ENCODE measurements at regions not wholly inside any gene's neighbourhood (a gene's known extent, or its start where the extent isn't known, plus 50 kb on each side); places are given as distances from the start of the nearest gene placed in this dataset.
A peak's percentile ranks its signal among the peaks of the same experiment; 100 is the strongest.

- H3K27ac Mint-ChIP-seq: no peak overlapping the region
- DNase-seq: no peak
- peaks cover 4% of the 10 kb centered on the region for H3K27me3 Mint-ChIP-seq
- H3K4me3 Mint-ChIP-seq: no peak overlapping the region
- H3K9me3 Mint-ChIP-seq: no peaks in the 10 kb centered on the region
- intact Hi-C loops (cut with micrococcal nuclease): no loop called here
- no peaks in the 10 kb centered on the region for H3K4me1 Mint-ChIP-seq
- no peaks in the 10 kb centered on the region for H3K36me3 Mint-ChIP-seq (ENCODE audit: low read depth)
These were observed 224.4 kb upstream of the HTR2A start for GRCh38 chr13:47121092-47121763.

GRCh38 chr13:47120282-47120681 lies 223.4 kb upstream of the HTR2A start:
- Mint-ChIP-seq H3K4me1 (no peaks in the 10 kb centered on the region), H3K9me3 (no peaks in the 10 kb centered on the region), H3K27me3 (peaks cover 4% of the 10 kb centered on the region), H3K4me3 (no peak overlapping the region), H3K27ac (no peak overlapping the region), H3K36me3 (ENCODE audit: low read depth) (no peaks in the 10 kb centered on the region)
- DNase-seq: no peak
- intact Hi-C loops (cut with micrococcal nuclease): no loop called here

- intact Hi-C loops (cut with micrococcal nuclease): no loop called here
- H3K4me1 Mint-ChIP-seq: no peaks in the 10 kb centered on the region
- H3K36me3 Mint-ChIP-seq (ENCODE audit: low read depth): no peaks in the 10 kb centered on the region
- DNase-seq: no peak
- H3K9me3 Mint-ChIP-seq: no peaks in the 10 kb centered on the region
- no peak overlapping the region for H3K4me3 Mint-ChIP-seq
- H3K27ac Mint-ChIP-seq: no peak overlapping the region
- H3K27me3 Mint-ChIP-seq: peaks cover 4% of the 10 kb centered on the region
These were observed 222.9 kb upstream of the HTR2A start for GRCh38 chr13:47119575-47120235.

DNA sequence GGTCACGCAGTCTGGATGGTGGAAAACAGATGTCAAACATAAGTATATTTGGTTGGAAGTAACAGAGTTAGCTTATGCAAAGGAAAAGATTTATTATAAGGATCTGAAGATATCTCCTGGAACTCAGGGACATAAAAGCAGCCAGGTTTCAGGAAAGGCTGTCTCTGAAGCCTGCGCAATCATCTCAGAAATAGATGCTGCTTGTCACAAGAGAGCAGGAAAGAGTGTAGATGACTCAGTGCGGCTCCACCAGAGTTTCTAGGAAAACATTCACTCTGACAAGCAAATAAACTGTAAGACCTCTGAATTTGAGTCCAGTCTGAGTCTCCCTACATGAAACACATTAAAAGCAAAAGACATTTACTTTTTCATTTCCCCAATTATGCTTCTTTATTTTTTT lies 220.4 kb upstream of the HTR2A start:
- H3K4me3 Mint-ChIP-seq: no peak overlapping the region
- no peak overlapping the region for H3K27ac Mint-ChIP-seq
- H3K9me3 Mint-ChIP-seq: no peaks in the 10 kb centered on the region
- no peak for DNase-seq
- no peaks in the 10 kb centered on the region for H3K36me3 Mint-ChIP-seq (ENCODE audit: low read depth)
- no peaks in the 10 kb centered on the region for H3K4me1 Mint-ChIP-seq
- H3K27me3 Mint-ChIP-seq: peaks cover 6% of the 10 kb centered on the region
- intact Hi-C loops (cut with micrococcal nuclease): no loop called here

DNA sequence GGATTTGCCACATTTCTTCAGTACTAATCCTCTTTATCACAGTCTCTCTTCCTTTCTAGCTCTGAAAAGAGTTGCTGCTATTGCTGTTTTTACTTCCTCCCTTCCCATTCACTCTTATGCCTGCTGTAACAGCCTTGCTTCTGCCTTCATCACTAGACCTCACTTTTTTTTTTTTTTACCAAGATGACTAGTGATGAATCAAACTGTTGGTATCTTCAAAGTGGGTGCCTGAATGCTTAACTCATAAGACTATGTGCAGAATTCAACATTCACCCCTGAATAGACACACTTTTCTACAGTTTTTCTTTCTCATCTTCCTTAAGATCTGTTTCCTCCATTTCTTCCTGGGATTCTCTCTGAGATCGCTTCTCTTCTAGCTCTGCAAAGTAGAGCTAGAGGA lies 217.2 kb upstream of the HTR2A start:
- no peak for DNase-seq
- intact Hi-C loops (cut with micrococcal nuclease): no loop called here
- H3K4me3 Mint-ChIP-seq: no peak overlapping the region
- H3K36me3 Mint-ChIP-seq (ENCODE audit: low read depth): no peaks in the 10 kb centered on the region
- no peak overlapping the region for H3K27ac Mint-ChIP-seq
- H3K9me3 Mint-ChIP-seq: no peaks in the 10 kb centered on the region
- H3K27me3 Mint-ChIP-seq: peaks cover 3% of the 10 kb centered on the region
- H3K4me1 Mint-ChIP-seq: peaks cover 8% of the 10 kb centered on the region

DNA sequence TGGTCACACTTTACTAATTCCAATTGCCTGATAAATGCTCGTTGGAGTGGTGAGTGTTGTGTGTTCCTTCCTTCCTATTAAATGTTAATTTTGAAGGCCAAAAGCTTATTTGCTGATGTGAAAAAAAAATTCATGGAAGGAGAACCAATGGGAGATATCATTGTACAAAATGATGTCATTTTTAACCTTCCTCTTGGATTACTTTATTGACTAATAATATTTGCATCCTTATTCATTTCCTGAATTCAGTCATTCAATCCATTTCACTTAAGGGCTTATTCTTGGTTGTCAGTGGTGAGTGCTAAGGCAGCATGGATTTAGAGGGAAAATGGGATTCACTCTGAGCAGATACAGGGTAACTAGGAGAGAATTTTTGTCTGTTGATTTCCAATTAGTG lies 216.0 kb upstream of the HTR2A start:
- no peak overlapping the region for H3K4me3 Mint-ChIP-seq
- DNase-seq: no peak
- peaks cover 11% of the 10 kb centered on the region for H3K4me1 Mint-ChIP-seq
- H3K9me3 Mint-ChIP-seq: no peaks in the 10 kb centered on the region
- peaks cover 1% of the 10 kb centered on the region for H3K27me3 Mint-ChIP-seq
- intact Hi-C loops (cut with micrococcal nuclease): no loop called here
- no peak overlapping the region for H3K27ac Mint-ChIP-seq
- H3K36me3 Mint-ChIP-seq (ENCODE audit: low read depth): no peaks in the 10 kb centered on the region

DNA sequence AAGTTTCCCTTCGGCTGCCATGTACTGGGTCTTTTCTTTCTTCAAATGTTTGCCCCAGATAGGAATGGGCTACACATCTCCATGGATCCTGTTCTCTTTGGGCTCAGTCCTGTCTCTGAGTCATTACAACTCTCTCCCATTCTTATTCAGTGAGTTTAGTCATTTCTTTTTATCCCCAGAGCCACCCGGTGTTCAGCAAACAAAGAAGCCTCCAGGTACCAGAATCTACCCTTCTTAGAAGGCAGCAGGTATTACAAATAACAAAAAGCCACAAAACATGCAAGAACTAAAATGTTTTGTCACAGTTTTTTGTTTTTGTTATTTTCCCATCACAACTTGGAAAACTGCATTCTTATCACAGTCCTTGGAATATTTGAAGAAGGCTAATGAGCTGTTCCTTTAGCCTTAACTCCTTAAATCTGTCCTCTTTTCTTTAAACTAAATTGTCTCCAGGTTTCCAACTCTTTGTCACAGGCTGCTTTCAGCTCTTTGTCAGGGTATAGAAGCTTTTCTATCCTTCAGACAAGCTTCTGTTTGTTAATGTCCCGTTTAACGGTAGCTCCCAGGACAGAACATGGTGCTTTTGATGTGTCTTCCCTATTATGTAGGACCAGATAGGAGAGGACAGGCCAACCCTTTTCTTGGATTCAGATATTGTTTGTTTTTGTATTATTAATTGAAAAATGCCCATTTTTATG lies 215.5 kb upstream of the HTR2A start:
- no peak for DNase-seq
- Mint-ChIP-seq H3K27ac (no peak overlapping the region), H3K36me3 (ENCODE audit: low read depth) (no peaks in the 10 kb centered on the region), H3K9me3 (no peaks in the 10 kb centered on the region), H3K4me1 (peaks cover 14% of the 10 kb centered on the region), H3K27me3 (peaks cover 1% of the 10 kb centered on the region), H3K4me3 (no peak overlapping the region)
- intact Hi-C loops (cut with micrococcal nuclease): no loop called here

GRCh38 chr13:47111499-47111898 lies 214.6 kb upstream of the HTR2A start:
- no peak overlapping the region for H3K27ac Mint-ChIP-seq
- H3K4me3 Mint-ChIP-seq: no peak overlapping the region
- intact Hi-C loops (cut with micrococcal nuclease): no loop called here
- peaks cover 14% of the 10 kb centered on the region for H3K4me1 Mint-ChIP-seq
- no peak for DNase-seq
- no peaks in the 10 kb centered on the region for H3K36me3 Mint-ChIP-seq (ENCODE audit: low read depth)
- H3K9me3 Mint-ChIP-seq: peaks cover 5% of the 10 kb centered on the region
- peaks cover 5% of the 10 kb centered on the region for H3K27me3 Mint-ChIP-seq

GRCh38 chr13:47110833-47111240 lies 214.0 kb upstream of the HTR2A start:
- Mint-ChIP-seq H3K27ac (no peak overlapping the region), H3K4me3 (no peak overlapping the region), H3K4me1 (peaks cover 14% of the 10 kb centered on the region), H3K9me3 (peaks cover 5% of the 10 kb centered on the region), H3K36me3 (ENCODE audit: low read depth) (no peaks in the 10 kb centered on the region), H3K27me3 (peaks cover 5% of the 10 kb centered on the region)
- intact Hi-C loops (cut with micrococcal nuclease): no loop called here
- DNase-seq: no peak

GRCh38 chr13:47110141-47110540 lies 213.3 kb upstream of the HTR2A start:
- peaks cover 5% of the 10 kb centered on the region for H3K27me3 Mint-ChIP-seq
- no peak overlapping the region for H3K27ac Mint-ChIP-seq
- peaks cover 14% of the 10 kb centered on the region for H3K4me1 Mint-ChIP-seq
- H3K9me3 Mint-ChIP-seq: peaks cover 5% of the 10 kb centered on the region
- intact Hi-C loops (cut with micrococcal nuclease): no loop called here
- H3K36me3 Mint-ChIP-seq (ENCODE audit: low read depth): no peaks in the 10 kb centered on the region
- no peak overlapping the region for H3K4me3 Mint-ChIP-seq
- no peak for DNase-seq

DNA sequence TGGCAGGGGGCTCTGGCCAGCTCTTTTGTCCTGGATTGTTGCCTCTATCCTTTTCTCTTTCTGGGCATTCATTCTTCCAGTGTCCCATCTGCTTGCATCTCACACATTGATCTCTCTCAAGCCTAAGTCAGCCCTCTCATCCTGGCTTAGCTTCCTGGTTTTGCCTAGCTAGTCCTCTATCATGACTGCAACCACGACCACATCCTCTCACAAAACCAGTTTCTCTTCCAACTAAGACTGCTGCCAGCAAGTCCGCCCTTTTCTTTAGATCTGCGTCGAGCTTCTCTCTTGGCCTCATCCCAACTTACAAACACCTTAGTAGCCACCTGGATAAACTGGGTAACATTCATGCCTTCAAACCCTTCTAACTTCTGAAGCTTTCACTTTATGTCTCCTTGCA lies 212.2 kb upstream of the HTR2A start:
- Mint-ChIP-seq H3K27me3 (peaks cover 6% of the 10 kb centered on the region), H3K4me3 (peak overlapping the region; percentile 39), H3K9me3 (peaks cover 5% of the 10 kb centered on the region), H3K36me3 (ENCODE audit: low read depth) (no peaks in the 10 kb centered on the region), H3K4me1 (peaks cover 14% of the 10 kb centered on the region), H3K27ac (peak overlapping the region; percentile 12)
- intact Hi-C loops (cut with micrococcal nuclease): no loop called here
- peak; percentile 77 for DNase-seq

DNA sequence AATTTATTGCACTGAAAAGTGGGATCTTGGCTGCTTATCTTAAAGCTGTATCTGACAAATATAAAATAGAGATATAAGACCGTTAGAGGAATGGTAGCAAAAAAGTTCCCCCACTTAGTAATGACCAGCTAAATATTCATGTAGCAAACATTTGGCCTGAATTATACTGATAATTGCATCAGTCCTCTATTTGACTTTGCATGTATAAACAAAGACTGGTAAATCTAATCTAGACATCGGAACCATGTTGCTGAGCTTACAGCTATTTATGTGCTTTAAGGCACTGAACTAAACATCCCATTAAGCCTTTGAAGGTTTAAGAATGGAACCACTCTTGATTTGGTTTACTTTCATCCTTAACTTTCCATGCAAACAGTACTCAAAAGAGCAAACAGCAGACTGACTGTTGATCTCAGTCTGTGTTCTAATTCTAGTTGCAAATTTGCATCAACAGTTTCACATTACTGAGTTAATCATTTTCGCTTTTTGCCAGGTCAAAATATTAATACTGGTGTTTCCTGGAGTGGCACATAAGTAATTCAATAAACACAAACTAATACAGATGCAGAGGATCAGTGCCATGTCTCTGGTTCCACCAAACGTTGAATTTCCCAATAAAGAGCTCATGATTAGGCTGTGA lies 203.5 kb upstream of the HTR2A start:
- intact Hi-C loops (cut with micrococcal nuclease): no loop called here
- Mint-ChIP-seq H3K4me3 (no peak overlapping the region), H3K9me3 (no peaks in the 10 kb centered on the region), H3K36me3 (ENCODE audit: low read depth) (no peaks in the 10 kb centered on the region), H3K27me3 (peaks cover 6% of the 10 kb centered on the region), H3K4me1 (no peaks in the 10 kb centered on the region), H3K27ac (no peak overlapping the region)
- no peak for DNase-seq

- DNase-seq: no peak
- no peaks in the 10 kb centered on the region for H3K4me1 Mint-ChIP-seq
- intact Hi-C loops (cut with micrococcal nuclease): no loop called here
- no peak overlapping the region for H3K27ac Mint-ChIP-seq
- no peak overlapping the region for H3K4me3 Mint-ChIP-seq
- peaks cover 6% of the 10 kb centered on the region for H3K27me3 Mint-ChIP-seq
- no peaks in the 10 kb centered on the region for H3K9me3 Mint-ChIP-seq
- no peaks in the 10 kb centered on the region for H3K36me3 Mint-ChIP-seq (ENCODE audit: low read depth)
These were observed 198.0 kb upstream of the HTR2A start for GRCh38 chr13:47094734-47095434.

DNA sequence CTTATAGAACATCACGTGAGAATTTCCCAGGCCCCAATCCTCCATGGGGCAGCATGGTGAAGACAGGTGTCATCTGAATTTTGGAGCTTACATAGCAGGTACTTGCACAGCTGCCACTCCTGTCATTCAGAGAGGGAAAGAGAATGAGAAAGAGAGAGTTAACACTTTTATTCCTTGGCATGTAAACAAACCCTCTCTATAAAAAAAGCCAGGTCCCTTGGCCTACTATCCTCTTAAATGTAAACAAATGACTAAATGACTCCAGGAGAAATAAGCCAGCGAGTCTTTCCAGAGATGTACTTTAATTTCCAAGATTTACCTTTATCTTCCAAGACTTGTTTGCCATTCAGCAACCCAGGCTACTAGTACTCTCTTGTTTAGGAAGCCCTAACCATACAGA lies 195.3 kb upstream of the HTR2A start:
- Mint-ChIP-seq H3K27me3 (peaks cover 5% of the 10 kb centered on the region), H3K4me1 (no peaks in the 10 kb centered on the region), H3K36me3 (ENCODE audit: low read depth) (no peaks in the 10 kb centered on the region)

More for the DNA sequence above, 195.3 kb upstream of the HTR2A start:
- no peaks in the 10 kb centered on the region for H3K9me3 Mint-ChIP-seq
- no peak overlapping the region for H3K27ac Mint-ChIP-seq
- no peak overlapping the region for H3K4me3 Mint-ChIP-seq
- intact Hi-C loops (cut with micrococcal nuclease): no loop called here
- no peak for DNase-seq

Measured in activated CD4-positive, alpha-beta T cell treated with anti-CD3 and anti-CD28 coated beads, Interleukin-2, amount 10 ng/mL, durations not matched to agents 24 days and 14 days (primary cell).